Fibroblast of gingiva (primary cell): ENCODE measurements at regions not wholly inside any gene's neighbourhood (a gene's known extent, or its start where the extent isn't known, plus 50 kb on each side); places are given as distances from the start of the nearest gene placed in this dataset.

Experiments used
- DNase-seq: peaks from one replicate; pipeline ENCODE4 v3.0.0-alpha.2; 2011; ENCODE audit warnings: low read depth

- DNase-seq = no peak
These were observed 203.6 kb upstream of the UBASH3B start for GRCh38 chr11:122451911-122452310.

- no peak for DNase-seq
These were observed 213.9 kb upstream of the UBASH3B start for GRCh38 chr11:122441666-122442035.

GRCh38 chr11:122440811-122441665 is 214.5 kb upstream of the UBASH3B start:
- DNase-seq = no peak

- peak; percentile 42 for DNase-seq
These were observed 215.4 kb upstream of the UBASH3B start for GRCh38 chr11:122439866-122440810.

- DNase-seq = no peak
These were observed 219.3 kb upstream of the UBASH3B start for GRCh38 chr11:122436188-122436555.

GRCh38 chr11:122435540-122436187 is 219.9 kb upstream of the UBASH3B start:
- DNase-seq = no peak

- no peak for DNase-seq
These were observed 220.7 kb upstream of the UBASH3B start for GRCh38 chr11:122434786-122435185.

- DNase-seq = peak; percentile 11
These were observed 225.0 kb upstream of the UBASH3B start for GRCh38 chr11:122430490-122430889.

GRCh38 chr11:122426073-122426472 is 229.4 kb upstream of the UBASH3B start:
- no peak for DNase-seq

- DNase-seq = no peak
These were observed 230.9 kb upstream of the UBASH3B start for GRCh38 chr11:122424636-122425035.

- DNase-seq = no peak
These were observed 231.6 kb upstream of the UBASH3B start for GRCh38 chr11:122423886-122424285.

- no peak for DNase-seq
These were observed 232.2 kb upstream of the UBASH3B start for GRCh38 chr11:122423273-122423672.

- DNase-seq = no peak
These were observed 232.8 kb upstream of the UBASH3B start for GRCh38 chr11:122422682-122423081.

GRCh38 chr11:122421702-122422101 is 233.8 kb upstream of the UBASH3B start:
- no peak for DNase-seq

- no peak for DNase-seq
These were observed 237.5 kb upstream of the UBASH3B start for GRCh38 chr11:122418032-122418431.

- no peak for DNase-seq
These were observed 241.0 kb upstream of the UBASH3B start for GRCh38 chr11:122414406-122415018.

- DNase-seq = no peak
These were observed 241.8 kb upstream of the UBASH3B start for GRCh38 chr11:122413677-122414076.

GRCh38 chr11:122412581-122412980 is 242.9 kb upstream of the UBASH3B start:
- no peak for DNase-seq

- no peak for DNase-seq
These were observed 249.1 kb upstream of the UBASH3B start for GRCh38 chr11:122406466-122406865.

- DNase-seq = peak; percentile 2
These were observed 249.8 kb upstream of the UBASH3B start for GRCh38 chr11:122405547-122406341.

- DNase-seq = no peak
These were observed 251.0 kb upstream of the UBASH3B start for GRCh38 chr11:122404571-122404970.
